HUDEP-2 (cell line): ENCODE measurements at regions not wholly inside any gene's neighbourhood (a gene's known extent, or its start where the extent isn't known, plus 50 kb on each side); places are given as distances from the start of the nearest gene placed in this dataset.
"Not testable (repeated sequence)": the region's sequence is repeated elsewhere in the genome, so short reads cannot be mapped to it uniquely, and the experiment has no call there.

ENCODE experiments used
- DNase-seq, 76 experiments: peaks; one replicate each; lab custom pipeline; 2025; ENCODE audit not compliant: unreplicated experiment in 76 of 76; lab: John Stamatoyannopoulos, UW

DNA sequence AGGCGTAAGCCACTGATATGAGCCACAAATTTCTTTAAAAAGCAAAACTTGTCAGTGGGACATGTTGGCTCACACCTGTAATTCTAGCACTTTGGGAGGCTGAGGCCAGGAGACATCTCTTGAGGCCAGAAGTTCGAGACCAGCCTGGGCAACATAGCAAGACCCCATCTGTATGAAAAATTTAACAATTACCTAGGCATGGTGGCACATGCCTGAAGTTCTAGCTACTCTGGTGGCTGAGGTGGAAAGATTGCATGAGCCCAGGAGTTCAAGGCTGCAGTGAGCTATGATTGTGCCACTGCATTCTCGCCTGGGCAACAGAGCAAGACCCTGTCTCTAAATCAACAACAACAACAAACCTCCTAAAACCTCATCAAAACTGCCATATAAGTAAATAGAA, 147.6 kb upstream of the BARHL2 start:
- DNase-seq = no peak

- DNase-seq = no peak
Observed at GRCh38 chr1:90862782-90863181, 145.7 kb upstream of the BARHL2 start.

DNA sequence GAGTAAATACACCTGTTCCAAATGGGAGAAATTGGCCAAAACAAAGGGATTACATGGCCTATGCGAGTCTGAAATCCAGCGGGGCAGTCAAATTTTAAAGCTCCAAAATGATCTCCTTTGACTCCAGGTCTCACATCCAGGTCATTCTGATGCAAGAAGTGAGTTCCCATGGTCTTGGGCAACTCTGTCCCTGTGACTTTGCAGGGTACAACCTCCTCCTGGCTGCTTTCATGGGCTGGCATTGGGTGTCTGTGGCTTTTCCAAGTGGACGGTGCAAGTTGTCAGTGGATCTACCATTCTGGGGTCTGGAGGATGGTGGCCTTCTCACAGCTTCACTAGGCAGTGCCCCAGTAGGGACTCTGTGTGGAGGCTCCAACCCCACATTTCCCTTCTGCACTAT, 144.3 kb upstream of the BARHL2 start:
- DNase-seq = not testable (repeated sequence)

DNA sequence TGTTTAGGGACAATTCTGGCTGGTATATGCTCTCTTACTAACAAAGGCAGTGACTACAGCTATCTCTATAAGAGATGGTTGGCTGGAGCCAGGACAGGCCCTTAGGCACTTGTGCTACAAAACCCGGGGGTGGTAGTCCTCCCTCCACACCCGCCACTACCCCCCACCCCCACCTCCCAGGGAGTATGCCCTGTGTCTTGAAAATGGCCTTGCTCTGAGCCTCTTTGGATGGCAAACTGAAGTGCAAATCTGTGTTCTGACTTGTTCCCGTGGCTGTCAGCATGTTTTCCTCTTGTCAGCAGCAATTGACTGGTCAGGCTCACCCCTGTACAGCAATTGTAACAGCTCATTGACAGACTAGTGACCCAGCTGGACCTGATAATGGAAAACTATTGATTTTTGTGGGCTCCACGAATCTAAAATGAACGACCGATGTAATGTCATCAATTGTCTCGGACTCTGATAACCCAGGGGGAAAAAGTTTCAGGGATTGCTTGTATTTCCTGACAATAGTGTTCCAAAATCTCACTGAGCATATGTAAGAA, 139.4 kb upstream of the BARHL2 start:
- no peak for DNase-seq

DNA sequence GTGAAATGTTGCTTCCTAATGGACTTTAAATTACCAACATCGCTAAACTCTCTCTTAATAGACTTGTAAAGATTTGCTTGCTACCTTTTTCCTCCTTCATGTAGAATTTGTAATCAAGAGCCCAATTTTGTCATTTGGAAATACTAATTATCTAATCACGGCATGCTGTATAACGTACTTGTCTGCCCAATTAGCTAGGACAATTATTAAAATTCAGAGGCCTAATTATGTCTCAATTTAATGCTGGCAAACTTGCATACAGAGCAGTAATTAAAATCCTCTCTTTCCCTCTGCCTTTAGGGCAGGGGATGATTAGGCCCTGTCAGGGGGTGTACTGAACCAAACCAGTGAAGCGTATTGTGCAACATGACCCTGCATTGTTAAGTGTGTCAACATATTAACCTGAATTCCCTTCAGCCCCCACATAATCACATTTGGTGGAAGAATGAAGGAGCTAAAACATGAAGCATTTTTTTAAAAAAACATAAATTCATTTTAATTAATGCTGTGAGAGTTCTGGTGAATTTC, 137.4 kb upstream of the BARHL2 start:
- DNase-seq = no peak

DNA sequence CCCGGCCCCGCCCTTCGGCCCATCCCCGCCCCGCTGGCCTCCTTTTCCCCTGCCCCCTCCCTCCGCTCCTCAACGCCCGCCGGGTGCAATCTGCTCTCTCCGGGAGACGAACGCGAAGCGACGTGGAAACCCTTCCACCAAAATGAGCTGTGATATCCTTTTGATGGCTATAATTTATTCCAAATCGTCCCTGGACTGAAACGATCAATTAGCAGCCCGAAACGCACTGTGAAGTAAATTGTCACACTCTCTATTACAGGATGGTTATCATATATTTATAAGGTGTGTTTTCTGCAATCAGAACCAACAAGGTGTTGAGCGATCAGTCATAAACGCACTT, 134.6 kb upstream of the BARHL2 start:
- DNase-seq = no peak

- peak in 66 of 76 experiments; percentile 12 to 82 (median 62) for DNase-seq
Observed at GRCh38 chr1:90850898-90851710, 134.0 kb upstream of the BARHL2 start.

GRCh38 chr1:90850181-90850897, 133.2 kb upstream of the BARHL2 start:
- peak in 2 of 76 experiments; percentile 3 to 10 for DNase-seq

DNA sequence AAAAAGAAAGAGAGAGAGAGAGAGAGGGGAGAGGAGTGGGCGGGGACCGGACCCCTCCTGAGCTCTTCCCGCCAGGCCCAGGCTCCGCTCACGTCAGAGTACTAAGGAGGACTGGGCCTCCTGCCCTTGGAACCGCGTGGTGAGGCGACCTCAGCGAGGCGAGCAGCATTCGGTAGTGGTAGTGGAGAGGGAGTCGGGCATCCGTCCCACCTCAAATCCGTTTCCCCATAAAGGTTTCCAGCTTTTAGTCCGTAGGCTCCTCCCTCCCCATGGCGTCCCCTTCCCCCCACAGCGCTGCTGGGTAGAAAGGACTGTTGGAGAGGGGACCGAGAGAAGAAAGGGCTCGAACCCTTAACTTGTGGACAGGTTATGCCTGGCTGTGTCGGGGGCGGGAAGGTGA, 124.4 kb upstream of the BARHL2 start:
- DNase-seq = no peak

GRCh38 chr1:90840352-90840751, 123.2 kb upstream of the BARHL2 start:
- DNase-seq = no peak

GRCh38 chr1:90839323-90839722, 122.2 kb upstream of the BARHL2 start:
- no peak for DNase-seq

- DNase-seq = no peak
Observed at GRCh38 chr1:90838720-90839119, 121.6 kb upstream of the BARHL2 start.

- DNase-seq = no peak
Observed at GRCh38 chr1:90837420-90837819, 120.3 kb upstream of the BARHL2 start.

GRCh38 chr1:90836345-90836679, 119.2 kb upstream of the BARHL2 start:
- no peak for DNase-seq

DNA sequence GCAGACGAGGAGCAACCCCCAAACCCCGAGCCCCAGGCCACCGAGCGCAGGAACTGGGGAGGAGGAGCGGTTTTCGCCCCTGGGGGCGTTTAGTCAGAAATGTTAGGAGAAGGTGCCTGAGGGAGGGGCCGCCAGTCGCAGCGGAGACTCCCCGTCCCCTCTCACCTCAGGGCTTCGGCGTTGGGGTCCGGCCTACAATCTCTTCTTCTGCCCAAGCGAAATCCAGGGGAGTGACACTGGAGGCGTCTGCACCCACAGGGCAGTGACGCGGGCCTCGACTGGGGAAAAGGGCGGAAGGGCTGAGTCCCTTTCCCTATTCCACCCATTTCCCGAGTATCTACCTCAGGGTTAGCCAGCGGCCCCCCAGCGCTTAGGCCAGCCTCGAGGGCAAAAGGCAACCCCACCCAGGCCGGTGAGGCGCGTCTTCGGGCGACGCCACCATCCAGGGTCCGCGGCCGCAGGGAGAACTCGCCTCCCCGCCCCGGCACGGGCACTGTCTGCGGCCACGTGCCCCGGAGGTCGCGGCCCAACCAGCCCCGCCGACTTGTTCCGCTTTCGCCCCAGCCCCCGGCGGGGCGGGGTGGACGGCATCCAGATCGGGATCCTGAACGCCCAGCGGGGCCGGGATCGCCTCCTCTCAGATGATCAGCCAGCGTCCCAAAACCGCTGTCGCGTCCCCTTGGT, 118.7 kb upstream of the BARHL2 start:
- no peak for DNase-seq

DNA sequence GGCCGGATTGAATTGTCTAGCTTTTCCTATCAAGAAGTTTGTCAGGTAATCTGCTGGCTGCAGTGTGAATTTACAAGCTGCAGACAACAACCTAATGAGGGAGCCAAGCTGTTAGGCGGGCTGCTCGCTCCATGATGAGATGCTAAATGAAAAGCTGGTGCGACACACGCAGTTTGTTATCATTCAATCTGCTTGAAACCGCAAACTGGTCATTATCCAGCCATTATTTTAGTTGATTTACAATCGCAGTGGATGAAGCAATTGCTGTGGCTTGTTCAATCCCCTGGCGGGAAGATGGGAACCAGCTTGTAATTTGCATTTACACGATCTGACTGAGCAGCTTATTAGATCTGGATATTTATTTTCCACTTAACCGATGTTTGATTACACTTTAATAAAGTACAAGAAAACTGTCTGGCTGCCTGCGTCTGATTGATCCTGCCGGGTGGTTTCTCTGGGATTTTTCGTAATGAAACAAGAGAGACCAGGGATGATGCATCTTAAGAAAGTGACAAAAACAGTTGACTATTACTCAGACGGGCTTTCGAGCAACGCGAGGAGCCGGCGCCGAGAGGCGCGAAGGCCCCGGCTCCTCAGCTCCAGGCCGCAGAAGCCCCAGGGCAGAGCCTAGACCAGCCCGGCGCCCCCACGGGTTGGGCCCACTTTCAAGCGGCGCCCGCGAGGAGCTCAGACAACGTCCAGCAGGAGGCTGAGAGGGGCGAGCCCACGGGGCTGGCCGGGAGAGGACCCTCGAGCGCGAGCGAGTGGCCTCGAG, 118.0 kb upstream of the BARHL2 start:
- no peak for DNase-seq

GRCh38 chr1:90834354-90834885, 117.3 kb upstream of the BARHL2 start:
- no peak for DNase-seq

- DNase-seq = no peak
Observed at GRCh38 chr1:90833466-90834110, 116.5 kb upstream of the BARHL2 start.

DNA sequence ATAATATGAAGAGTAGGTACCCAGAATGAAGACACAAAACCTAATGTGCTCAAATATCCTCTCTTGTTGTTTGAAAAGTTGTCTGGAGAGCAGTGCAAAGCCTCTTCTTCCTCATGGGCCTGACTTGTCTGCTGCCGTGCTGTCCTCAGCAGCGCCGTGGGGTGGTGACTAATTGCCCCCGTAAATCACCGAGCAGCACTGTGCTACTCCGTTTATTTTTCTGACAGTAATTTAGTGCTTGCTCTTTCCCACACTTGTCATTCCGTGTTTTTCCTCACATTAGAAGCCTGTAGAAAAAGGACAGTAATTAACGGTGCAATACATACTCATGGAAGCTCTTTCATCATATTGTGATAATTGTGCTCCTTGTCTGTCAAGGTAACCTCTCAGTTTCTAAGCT, 114.8 kb upstream of the BARHL2 start:
- peak in 1 of 76 experiments; percentile 4 for DNase-seq

GRCh38 chr1:90826834-90827233, 109.7 kb upstream of the BARHL2 start:
- peak in 12 of 76 experiments; percentile 2 to 45 (median 14) for DNase-seq
